ENCODE measurements at regions not wholly inside any gene's neighbourhood (a gene's known extent, or its start where the extent isn't known, plus 50 kb on each side); places are given as distances from the start of the nearest gene placed in this dataset.

DNA sequence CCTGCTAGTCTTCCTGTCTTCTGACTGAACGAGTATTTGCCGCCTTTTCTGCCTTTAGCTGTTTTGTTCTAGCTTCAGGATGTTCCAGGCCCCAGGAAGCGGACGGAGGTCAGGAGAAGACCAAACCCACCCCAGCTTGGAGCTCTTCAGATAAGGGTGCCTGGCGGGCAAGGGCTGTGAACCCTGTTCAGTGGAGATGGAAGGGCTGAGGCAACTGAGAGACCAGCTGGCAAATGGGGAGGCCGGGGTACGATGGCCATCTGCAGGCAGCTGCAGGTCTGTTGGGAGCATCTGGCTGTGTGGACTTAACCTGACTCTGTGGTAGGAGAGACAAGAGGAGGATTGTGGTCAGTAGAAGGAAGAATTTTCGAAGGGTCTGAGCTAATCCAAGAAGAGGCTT, 95.6 kb downstream of the CHST1 start:
- Histone ChIP-seq H3K4me2 (no peak overlapping the region), H3K27ac (no peak overlapping the region), H3K79me2 (ENCODE audit: insufficient read depth, low read depth) (no peaks in the 10 kb centered on the region), H3K4me3 (IDR thresholded peaks at IDR 0.05; ENCODE audit: insufficient read depth, low read depth, low read length) (no peak overlapping the region), H3K36me3 (ENCODE audit: insufficient read depth) (no peaks in the 10 kb centered on the region), H3K27me3 (ENCODE audit: insufficient read depth, low read depth) (no peaks in the 10 kb centered on the region), H3K9ac (no peak overlapping the region), H4K20me1 (ENCODE audit: insufficient read depth) (no peaks in the 10 kb centered on the region), H3K4me1 (ENCODE audit: low read depth, poor library complexity, severe bottlenecking) (no peaks in the 10 kb centered on the region), H2AFZ (ENCODE audit: low read depth) (no peak overlapping the region)
- TF ChIP-seq, protein P1, sequence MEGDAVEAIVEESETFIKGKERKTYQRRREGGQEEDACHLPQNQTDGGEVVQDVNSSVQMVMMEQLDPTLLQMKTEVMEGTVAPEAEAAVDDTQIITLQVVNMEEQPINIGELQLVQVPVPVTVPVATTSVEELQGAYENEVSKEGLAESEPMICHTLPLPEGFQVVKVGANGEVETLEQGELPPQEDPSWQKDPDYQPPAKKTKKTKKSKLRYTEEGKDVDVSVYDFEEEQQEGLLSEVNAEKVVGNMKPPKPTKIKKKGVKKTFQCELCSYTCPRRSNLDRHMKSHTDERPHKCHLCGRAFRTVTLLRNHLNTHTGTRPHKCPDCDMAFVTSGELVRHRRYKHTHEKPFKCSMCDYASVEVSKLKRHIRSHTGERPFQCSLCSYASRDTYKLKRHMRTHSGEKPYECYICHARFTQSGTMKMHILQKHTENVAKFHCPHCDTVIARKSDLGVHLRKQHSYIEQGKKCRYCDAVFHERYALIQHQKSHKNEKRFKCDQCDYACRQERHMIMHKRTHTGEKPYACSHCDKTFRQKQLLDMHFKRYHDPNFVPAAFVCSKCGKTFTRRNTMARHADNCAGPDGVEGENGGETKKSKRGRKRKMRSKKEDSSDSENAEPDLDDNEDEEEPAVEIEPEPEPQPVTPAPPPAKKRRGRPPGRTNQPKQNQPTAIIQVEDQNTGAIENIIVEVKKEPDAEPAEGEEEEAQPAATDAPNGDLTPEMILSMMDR (conservative IDR thresholded peaks at IDR 0.05; ENCODE audit: low read depth, low read length), result no peak

DNA sequence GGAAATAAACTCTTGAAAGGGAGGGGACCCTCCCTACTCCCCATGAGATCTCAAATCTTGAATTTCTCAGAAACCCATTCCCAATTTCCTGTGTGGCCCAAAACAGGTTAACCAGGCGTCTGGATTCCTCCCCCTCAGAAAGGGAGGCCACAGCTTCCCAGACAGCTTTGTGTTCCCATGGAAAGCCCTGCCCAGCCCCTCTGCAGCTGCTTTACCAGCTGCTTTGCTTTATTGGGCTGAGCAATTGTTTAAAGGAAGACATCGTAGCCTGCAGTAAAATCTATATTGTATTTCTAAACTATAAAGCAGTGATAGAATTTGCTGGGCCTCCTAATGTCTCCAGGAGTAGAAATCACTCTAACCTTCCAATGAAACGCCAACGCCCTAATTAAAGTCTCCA, 97.4 kb downstream of the CHST1 start:
- H3K27ac ChIP-seq, result no peak overlapping the region
- H2AFZ ChIP-seq (ENCODE audit: low read depth), result no peak overlapping the region
- TF ChIP-seq, protein P1 (conservative IDR thresholded peaks at IDR 0.05; ENCODE audit: low read depth, low read length), result no peak
- H3K79me2 ChIP-seq (ENCODE audit: insufficient read depth, low read depth), result no peaks in the 10 kb centered on the region
- peaks cover 3% of the 10 kb centered on the region; the same call in 1 of the 2 replicates for H3K27me3 ChIP-seq (ENCODE audit: insufficient read depth, low read depth)
- H3K4me1 ChIP-seq (ENCODE audit: low read depth, poor library complexity, severe bottlenecking), result no peaks in the 10 kb centered on the region
- H3K4me3 ChIP-seq (IDR thresholded peaks at IDR 0.05; ENCODE audit: insufficient read depth, low read depth, low read length), result no peak overlapping the region
- no peak overlapping the region for H3K9ac ChIP-seq
- H3K36me3 ChIP-seq (ENCODE audit: insufficient read depth), result no peaks in the 10 kb centered on the region
- no peak overlapping the region for H3K4me2 ChIP-seq
- H4K20me1 ChIP-seq (ENCODE audit: insufficient read depth), result no peaks in the 10 kb centered on the region

DNA sequence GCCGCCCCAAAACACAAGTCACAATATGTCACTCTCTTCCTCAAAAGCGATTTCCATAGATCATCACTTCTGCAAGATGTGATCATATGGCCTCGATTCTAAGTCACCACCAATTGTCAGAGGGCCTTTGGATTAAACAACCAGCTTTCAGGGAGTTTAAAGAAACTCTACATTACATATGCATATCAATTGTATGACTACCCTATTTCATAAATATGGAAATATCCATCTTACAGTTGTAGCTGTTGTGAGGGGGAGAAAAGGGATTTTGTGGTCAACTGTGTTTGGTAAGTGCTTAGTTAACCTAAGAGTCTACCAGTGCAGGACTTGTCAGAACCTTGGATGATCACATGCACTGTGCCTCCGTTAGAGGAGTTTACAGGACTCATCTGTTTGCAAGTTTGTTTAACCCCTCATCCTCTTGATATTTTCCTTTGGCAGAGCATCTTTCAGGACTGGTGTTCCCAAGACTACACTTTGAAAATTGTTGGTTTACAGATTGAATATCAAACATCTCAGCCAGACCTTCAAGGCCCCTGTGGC, 99.9 kb downstream of the CHST1 start:
- H3K4me1 ChIP-seq (ENCODE audit: low read depth, poor library complexity, severe bottlenecking), result no peaks in the 10 kb centered on the region
- H3K4me2 ChIP-seq, result no peak overlapping the region
- H3K4me3 ChIP-seq (IDR thresholded peaks at IDR 0.05; ENCODE audit: insufficient read depth, low read depth, low read length), result no peak overlapping the region

DNA sequence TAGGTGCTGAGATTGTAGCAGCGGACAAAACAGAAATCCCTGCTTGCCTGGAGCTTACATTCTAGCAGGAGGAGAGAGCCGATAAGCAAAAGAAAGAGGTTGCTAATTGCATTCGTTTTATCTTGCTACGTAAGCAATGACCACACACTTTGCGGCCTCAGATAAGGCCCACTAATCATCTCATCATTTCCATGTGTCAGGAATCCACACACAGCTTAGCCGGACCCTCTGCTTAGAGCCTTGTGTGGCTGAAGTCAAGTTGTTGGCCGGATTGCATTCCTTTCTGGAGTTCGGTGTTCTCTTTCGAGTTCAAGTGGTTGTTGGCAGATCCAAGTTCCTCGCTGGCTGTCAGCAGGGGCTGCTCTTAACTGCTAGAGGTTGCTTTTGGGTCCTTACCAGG, 101.6 kb downstream of the CHST1 start:
- H3K27ac ChIP-seq, result no peak overlapping the region
- H3K36me3 ChIP-seq (ENCODE audit: insufficient read depth), result no peaks in the 10 kb centered on the region
- H3K4me3 ChIP-seq (IDR thresholded peaks at IDR 0.05; ENCODE audit: insufficient read depth, low read depth, low read length), result no peak overlapping the region
- H3K4me2 ChIP-seq, result no peak overlapping the region
- no peaks in the 10 kb centered on the region for H4K20me1 ChIP-seq (ENCODE audit: insufficient read depth)
- H2AFZ ChIP-seq (ENCODE audit: low read depth), result no peak overlapping the region
- H3K79me2 ChIP-seq (ENCODE audit: insufficient read depth, low read depth), result no peaks in the 10 kb centered on the region
- H3K27me3 ChIP-seq (ENCODE audit: insufficient read depth, low read depth), result peaks cover 3% of the 10 kb centered on the region; the same call in 1 of the 2 replicates
- no peak overlapping the region for H3K9ac ChIP-seq
- TF ChIP-seq, protein P1 (conservative IDR thresholded peaks at IDR 0.05; ENCODE audit: low read depth, low read length), result no peak
- H3K4me1 ChIP-seq (ENCODE audit: low read depth, poor library complexity, severe bottlenecking), result no peaks in the 10 kb centered on the region

More for the DNA sequence above, 99.9 kb downstream of the CHST1 start:
- Histone ChIP-seq H3K79me2 (ENCODE audit: insufficient read depth, low read depth) (no peaks in the 10 kb centered on the region), H3K27me3 (ENCODE audit: insufficient read depth, low read depth) (peaks cover 3% of the 10 kb centered on the region; the same call in 1 of the 2 replicates), H3K9ac (no peak overlapping the region), H3K36me3 (ENCODE audit: insufficient read depth) (no peaks in the 10 kb centered on the region), H3K27ac (no peak overlapping the region), H4K20me1 (ENCODE audit: insufficient read depth) (no peaks in the 10 kb centered on the region), H2AFZ (ENCODE audit: low read depth) (no peak overlapping the region)
- TF ChIP-seq, protein P1 (conservative IDR thresholded peaks at IDR 0.05; ENCODE audit: low read depth, low read length), result no peak

Data from KMS-11 (cell line).